GM18517 (cell line): ENCODE measurements at regions not wholly inside any gene's neighbourhood (a gene's known extent, or its start where the extent isn't known, plus 50 kb on each side); places are given as distances from the start of the nearest gene placed in this dataset.

Experiments used
- ATAC-seq: cut with Tn5 transposase; IDR thresholded peaks from one replicate; pipeline ENCODE4 v1.9.1; 2021; ENCODE audit warnings: mild to moderate bottlenecking, moderate library complexity; ENCODE audit not compliant: unreplicated experiment

- no peak for ATAC-seq
These were observed 276.2 kb upstream of the ATP2B1 start for GRCh38 chr12:89984846-89985245.

GRCh38 chr12:89983622-89984021 lies 275.0 kb upstream of the ATP2B1 start:
- no peak for ATAC-seq

- ATAC-seq = no peak
These were observed 271.6 kb upstream of the ATP2B1 start for GRCh38 chr12:89980236-89980635.

GRCh38 chr12:89977405-89978085 lies 268.9 kb upstream of the ATP2B1 start:
- ATAC-seq = no peak

- ATAC-seq = no peak
These were observed 268.2 kb upstream of the ATP2B1 start for GRCh38 chr12:89976866-89977265.

GRCh38 chr12:89975574-89975973 lies 266.9 kb upstream of the ATP2B1 start:
- ATAC-seq = no peak

GRCh38 chr12:89971880-89972279 lies 263.2 kb upstream of the ATP2B1 start:
- ATAC-seq = no peak

GRCh38 chr12:89970722-89971121 lies 262.1 kb upstream of the ATP2B1 start:
- no peak for ATAC-seq

- ATAC-seq = no peak
These were observed 260.5 kb upstream of the ATP2B1 start for GRCh38 chr12:89969093-89969492.

GRCh38 chr12:89968151-89968700 lies 259.6 kb upstream of the ATP2B1 start:
- no peak for ATAC-seq

- no peak for ATAC-seq
These were observed 258.0 kb upstream of the ATP2B1 start for GRCh38 chr12:89966495-89967240.

- ATAC-seq = no peak
These were observed 257.4 kb upstream of the ATP2B1 start for GRCh38 chr12:89965993-89966392.

GRCh38 chr12:89962648-89963047 lies 254.0 kb upstream of the ATP2B1 start:
- ATAC-seq = no peak

- ATAC-seq = peak; percentile 24
These were observed 252.2 kb upstream of the ATP2B1 start for GRCh38 chr12:89960607-89961394.

- peak; percentile 96 for ATAC-seq
These were observed 251.4 kb upstream of the ATP2B1 start for GRCh38 chr12:89960011-89960507.

GRCh38 chr12:89959179-89959578 lies 250.5 kb upstream of the ATP2B1 start:
- ATAC-seq = no peak

- ATAC-seq = no peak
These were observed 245.6 kb upstream of the ATP2B1 start for GRCh38 chr12:89954259-89954658.

GRCh38 chr12:89951694-89952060 lies 243.0 kb upstream of the ATP2B1 start:
- no peak for ATAC-seq

GRCh38 chr12:89951050-89951693 lies 242.5 kb upstream of the ATP2B1 start:
- ATAC-seq = no peak

GRCh38 chr12:89950421-89950820 lies 241.8 kb upstream of the ATP2B1 start:
- ATAC-seq = peak; percentile 57
